Vagina (tissue), 2 donors: ENCODE measurements at regions not wholly inside any gene's neighbourhood (a gene's known extent, or its start where the extent isn't known, plus 50 kb on each side); places are given as distances from the start of the nearest gene placed in this dataset.
"Not testable (repeated sequence)": the region's sequence is repeated elsewhere in the genome, so short reads cannot be mapped to it uniquely, and the experiment has no call there.

Source experiments
- DNase-seq, 2 donors: peaks; one replicate each; pipeline ENCODE4 v3.0.0-alpha.2; 2017; ENCODE audit errors: extremely low spot score in 2 of 2
- H3K27ac ChIP-seq: fragments of 200-600 bp; sonication (generic); one replicate; pipeline ENCODE4 v1.5.1; 2019
- H3K27me3 ChIP-seq: fragments of 200-600 bp; sonication (generic); one replicate; pipeline ENCODE4 v1.5.1; 2019
- H3K36me3 ChIP-seq, 2 donors: fragments of 200-600 bp; sonication (generic); one replicate each; pipeline ENCODE4 v1.5.1; 2017 to 2019
- H3K4me1 ChIP-seq: fragments of 200-600 bp; sonication (generic); one replicate; pipeline ENCODE4 v1.5.1; 2019
- H3K4me3 ChIP-seq, 2 donors: fragments of 200-600 bp; sonication (generic); 1 replicate in 1 of 2; 2 replicates in 1 of 2; pipeline ENCODE4 v1.5.1; 2016 to 2019
- H3K9me3 ChIP-seq: fragments of 200-600 bp; sonication (generic); one replicate; pipeline ENCODE4 v1.5.1; 2019
- CTCF ChIP-seq, 3 experiments: fragments of 450-650 bp in 2 of 3; fragments of 200-600 bp in 1 of 3; sonication (generic) in 1 of 3; IDR thresholded peaks; one replicate each; pipeline ENCODE4 v1.5.1; 2017 to 2019; ENCODE audit warnings: antibody characterized with exemption in 3 of 3, mild to moderate bottlenecking in 2 of 3, moderate library complexity in 2 of 3
- POLR2A ChIP-seq, 2 donors: fragments of 450-650 bp; IDR thresholded peaks; one replicate each; pipeline ENCODE4 v1.6.1; 2017; ENCODE audit warnings: antibody characterized with exemption in 2 of 2, mild to moderate bottlenecking in 2 of 2, moderate library complexity in 2 of 2
- POLR2AphosphoS5 ChIP-seq, 2 donors: sonication (generic); formaldehyde crosslinking; IDR thresholded peaks; one replicate each; pipeline ENCODE4 v1.9.0; 2017; ENCODE audit warnings: antibody characterized with exemption in 2 of 2, mild to moderate bottlenecking in 2 of 2, low read depth in 1 of 2; ENCODE audit not compliant: insufficient read depth in 1 of 2
- intact Hi-C: fragments of 100-400 bp; cut with DNase I; formaldehyde crosslinking; loops from one replicate; pipeline ENCODE4 v1.15.1; 2023

DNA sequence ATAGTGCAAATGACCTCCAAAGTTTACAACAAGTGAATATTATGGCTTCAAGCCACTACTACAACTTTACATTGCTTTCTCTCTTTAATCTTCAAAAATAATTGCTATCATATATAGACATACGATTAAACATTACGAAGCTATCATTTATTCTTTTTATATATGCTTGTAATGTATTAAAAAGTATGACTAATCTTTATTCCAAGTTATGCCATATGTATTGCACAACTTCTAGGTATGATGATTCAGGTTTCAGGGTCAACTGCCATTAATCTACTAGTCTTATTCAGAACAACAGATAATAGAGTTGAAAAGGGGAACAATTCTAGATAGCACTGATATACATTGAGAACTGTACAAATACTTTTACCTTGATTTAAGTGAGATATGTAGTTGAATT lies 506.2 kb upstream of the TMEFF2 start:
- Histone ChIP-seq H3K4me3 (no peak overlapping the region), H3K36me3 (no peaks in the 10 kb centered on the region), H3K4me1 (no peaks in the 10 kb centered on the region), H3K9me3 (no peaks in the 10 kb centered on the region), H3K27me3 (no peaks in the 10 kb centered on the region), H3K27ac (no peak overlapping the region)
- TF ChIP-seq POLR2A (IDR thresholded peaks at IDR 0.05) (no peak), POLR2AphosphoS5 (IDR thresholded peaks at IDR 0.05; ENCODE audit: insufficient read depth in 1 of 2, low read depth in 1 of 2) (no peak), CTCF (IDR thresholded peaks at IDR 0.05) (no peak)
- intact Hi-C loops, result no loop called here
- no peak for DNase-seq

DNA sequence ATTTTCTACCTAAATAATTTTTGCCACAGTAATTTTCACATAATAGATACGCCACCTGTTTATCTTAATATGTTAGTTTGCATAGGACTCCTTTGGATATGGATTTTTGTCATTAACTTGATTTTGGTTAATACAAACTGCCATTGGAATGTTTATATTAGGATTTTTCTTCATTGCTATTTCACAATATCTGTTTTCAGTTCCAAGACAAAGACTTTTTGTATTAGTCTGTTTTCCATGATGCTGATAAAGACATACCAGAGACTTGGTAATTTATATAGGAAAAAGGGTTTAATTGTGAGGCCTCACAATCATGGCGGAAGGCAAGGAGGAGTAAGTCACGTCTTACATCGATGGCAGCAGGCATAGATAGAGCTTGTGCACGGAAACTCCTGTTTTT lies 503.1 kb upstream of the TMEFF2 start:
- H3K9me3 ChIP-seq, result no peaks in the 10 kb centered on the region
- H3K27me3 ChIP-seq, result no peaks in the 10 kb centered on the region
- intact Hi-C loops, result no loop called here
- no peaks in the 10 kb centered on the region for H3K36me3 ChIP-seq
- no peak overlapping the region for H3K4me3 ChIP-seq
- DNase-seq, result no peak
- TF ChIP-seq POLR2AphosphoS5 (IDR thresholded peaks at IDR 0.05; ENCODE audit: insufficient read depth in 1 of 2, low read depth in 1 of 2), result no peak
- TF ChIP-seq CTCF (IDR thresholded peaks at IDR 0.05), result no peak
- no peak for TF ChIP-seq POLR2A (IDR thresholded peaks at IDR 0.05)
- no peak overlapping the region for H3K27ac ChIP-seq
- H3K4me1 ChIP-seq, result no peaks in the 10 kb centered on the region

- intact Hi-C loops, result no loop called here
- H3K27me3 ChIP-seq, result no peaks in the 10 kb centered on the region
- no peaks in the 10 kb centered on the region for H3K4me1 ChIP-seq
- no peaks in the 10 kb centered on the region for H3K36me3 ChIP-seq
- DNase-seq, result no peak
- H3K27ac ChIP-seq, result no peak overlapping the region
- no peaks in the 10 kb centered on the region for H3K9me3 ChIP-seq
- TF ChIP-seq CTCF (IDR thresholded peaks at IDR 0.05), result no peak
- TF ChIP-seq POLR2AphosphoS5 (IDR thresholded peaks at IDR 0.05; ENCODE audit: insufficient read depth in 1 of 2, low read depth in 1 of 2), result no peak
- no peak for TF ChIP-seq POLR2A (IDR thresholded peaks at IDR 0.05)
- no peak overlapping the region for H3K4me3 ChIP-seq
Measured at GRCh38 chr2:192696857-192697256, 502.1 kb upstream of the TMEFF2 start.

DNA sequence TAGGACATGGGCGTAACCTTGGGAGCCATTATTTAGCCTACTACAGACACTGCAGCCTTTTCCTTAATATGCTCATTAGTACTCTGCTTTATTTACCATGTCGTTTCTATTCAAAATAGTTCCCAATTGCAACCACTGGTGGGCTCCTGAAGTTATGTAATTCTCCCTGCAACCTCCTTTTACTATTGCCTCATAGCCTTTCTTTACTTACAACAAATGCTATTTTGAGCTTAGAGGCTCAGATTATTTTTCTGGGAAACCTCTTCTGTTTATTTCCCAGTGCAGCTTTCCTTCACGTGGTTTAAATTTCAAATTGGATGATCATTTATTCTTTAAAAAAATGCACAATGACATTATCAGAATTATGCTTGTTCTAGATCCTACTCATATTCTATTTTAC lies 492.3 kb upstream of the TMEFF2 start:
- no peaks in the 10 kb centered on the region for H3K9me3 ChIP-seq
- no peaks in the 10 kb centered on the region for H3K27me3 ChIP-seq
- DNase-seq, result no peak
- TF ChIP-seq POLR2AphosphoS5 (IDR thresholded peaks at IDR 0.05; ENCODE audit: insufficient read depth in 1 of 2, low read depth in 1 of 2) (no peak), POLR2A (IDR thresholded peaks at IDR 0.05) (no peak), CTCF (IDR thresholded peaks at IDR 0.05) (no peak)
- H3K4me1 ChIP-seq, result no peaks in the 10 kb centered on the region
- H3K36me3 ChIP-seq, result no peaks in the 10 kb centered on the region
- H3K27ac ChIP-seq, result no peak overlapping the region
- intact Hi-C loops, result no loop called here
- no peak overlapping the region for H3K4me3 ChIP-seq

DNA sequence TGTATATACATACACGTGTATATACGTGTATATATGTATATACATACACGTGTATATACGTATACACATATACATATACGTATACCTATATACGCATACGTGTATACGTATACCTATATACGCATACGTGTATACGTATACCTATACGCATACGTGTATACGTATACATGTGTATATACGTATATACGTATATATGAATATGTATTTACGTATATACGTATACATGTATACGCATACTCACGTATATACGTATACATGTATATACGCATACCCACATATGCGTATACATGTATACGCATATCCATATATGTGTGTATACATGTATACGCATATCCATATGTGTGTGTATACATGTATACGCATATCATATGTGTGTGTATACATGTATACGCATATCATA lies 487.8 kb upstream of the TMEFF2 start:
- intact Hi-C loops, DNase-seq, H3K27me3 ChIP-seq, H3K9me3 ChIP-seq, H3K27ac ChIP-seq, H3K4me1 ChIP-seq, H3K36me3 ChIP-seq, H3K4me3 ChIP-seq: not testable (repeated sequence)

GRCh38 chr2:192675681-192676080 lies 480.9 kb upstream of the TMEFF2 start:
- Histone ChIP-seq H3K4me1 (no peaks in the 10 kb centered on the region), H3K9me3 (no peaks in the 10 kb centered on the region), H3K36me3 (no peaks in the 10 kb centered on the region), H3K27me3 (no peaks in the 10 kb centered on the region), H3K27ac (no peak overlapping the region), H3K4me3 (no peak overlapping the region)
- TF ChIP-seq POLR2A (IDR thresholded peaks at IDR 0.05), result no peak
- TF ChIP-seq POLR2AphosphoS5 (IDR thresholded peaks at IDR 0.05; ENCODE audit: insufficient read depth in 1 of 2, low read depth in 1 of 2), result no peak
- TF ChIP-seq CTCF (IDR thresholded peaks at IDR 0.05), result no peak
- no peak for DNase-seq
- intact Hi-C loops, result no loop called here
